GM21390 (cell line): ENCODE measurements at regions not wholly inside any gene's neighbourhood (a gene's known extent, or its start where the extent isn't known, plus 50 kb on each side); places are given as distances from the start of the nearest gene placed in this dataset.
"Not testable (repeated sequence)": the region's sequence is repeated elsewhere in the genome, so short reads cannot be mapped to it uniquely, and the experiment has no call there.

Source experiments
- ATAC-seq: cut with Tn5 transposase; IDR thresholded peaks from one replicate; pipeline ENCODE4 v1.9.1; 2021; ENCODE audit not compliant: unreplicated experiment

DNA sequence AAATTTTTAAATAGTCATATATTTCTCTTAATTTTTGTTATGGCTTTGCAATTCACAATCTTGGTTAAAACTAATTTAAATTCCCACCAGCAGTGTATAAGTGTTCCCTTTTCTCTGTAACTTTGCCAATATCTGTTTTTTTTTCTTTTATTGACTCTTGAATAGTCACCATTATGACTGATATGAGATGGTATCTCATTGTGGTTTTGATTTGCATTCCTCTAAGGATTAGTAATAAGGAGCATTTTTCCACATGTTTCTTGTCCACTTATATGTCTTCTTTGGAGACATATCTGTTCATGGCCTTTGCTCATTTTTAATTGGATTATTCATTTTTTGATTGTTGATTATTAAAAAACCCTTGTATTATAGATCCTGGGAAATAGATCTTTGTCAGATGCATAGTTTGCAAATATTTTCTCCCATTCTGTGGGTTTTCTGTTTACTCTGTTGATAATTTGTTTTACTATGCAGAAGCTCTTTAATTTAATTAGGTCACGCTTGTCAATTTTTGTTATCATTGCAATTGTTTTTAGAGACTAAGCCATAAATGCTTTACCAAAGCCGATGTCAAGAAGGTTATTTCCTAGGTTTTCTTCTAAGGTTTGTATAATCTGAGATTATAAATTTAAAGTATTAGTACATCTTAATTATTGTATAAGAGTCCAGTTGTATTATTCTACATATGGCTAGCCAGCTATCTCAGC lies 610.9 kb downstream of the CHSY3 start:
- ATAC-seq: no peak

DNA sequence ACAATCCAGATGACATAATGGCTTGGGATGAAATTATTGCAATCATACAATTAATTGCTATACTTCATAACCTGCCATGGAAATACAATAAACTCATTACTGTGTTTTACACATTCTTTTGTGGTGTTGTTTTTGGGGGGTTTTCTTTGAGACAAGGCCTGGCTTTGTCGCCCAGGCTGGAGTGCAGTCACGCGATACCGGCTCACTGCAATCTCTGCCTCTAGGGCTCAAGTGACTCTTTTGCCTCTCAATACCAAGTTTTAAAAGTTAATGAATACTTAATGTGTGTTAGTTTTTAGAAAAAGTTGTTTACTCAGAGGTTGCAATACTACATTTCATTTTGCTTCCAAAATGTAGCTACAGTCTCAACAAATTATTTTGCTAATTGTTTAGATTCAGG lies 598.4 kb downstream of the CHSY3 start:
- ATAC-seq: no peak

DNA sequence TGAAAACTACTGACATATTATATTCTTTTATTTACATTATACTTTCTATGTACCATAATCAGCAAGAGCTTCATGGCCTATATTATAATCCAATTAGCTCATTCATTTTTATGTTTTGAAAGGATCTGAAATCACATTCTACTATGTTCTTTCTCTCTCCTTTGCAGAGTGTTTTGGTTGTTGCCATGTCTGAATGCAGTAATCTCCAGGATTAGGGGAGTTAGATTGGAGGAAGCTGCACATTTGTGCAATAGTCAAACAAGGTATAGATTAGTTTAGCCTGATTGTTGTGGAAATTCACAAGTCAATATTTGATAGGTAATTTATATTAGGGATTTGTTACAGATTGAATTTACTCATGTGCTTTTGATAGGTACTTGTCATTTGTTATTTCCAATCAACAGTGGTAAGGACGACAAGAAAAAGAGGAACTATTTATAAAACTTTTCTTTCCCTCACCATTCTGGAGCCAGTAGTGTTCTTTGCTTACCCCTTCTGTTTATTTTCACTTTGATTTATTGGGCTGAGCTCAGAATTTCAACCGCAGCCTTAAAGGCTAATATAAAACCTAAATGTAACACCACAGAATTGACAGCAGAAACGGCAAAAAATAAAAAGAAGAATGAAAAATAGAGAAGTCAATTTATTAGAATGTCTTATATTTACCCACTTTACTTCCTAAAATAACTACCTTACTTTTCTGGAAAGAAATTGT lies 597.0 kb downstream of the CHSY3 start:
- ATAC-seq: no peak

GRCh38 chr5:130500495-130500894 lies 596.2 kb downstream of the CHSY3 start:
- ATAC-seq: not testable (repeated sequence)

DNA sequence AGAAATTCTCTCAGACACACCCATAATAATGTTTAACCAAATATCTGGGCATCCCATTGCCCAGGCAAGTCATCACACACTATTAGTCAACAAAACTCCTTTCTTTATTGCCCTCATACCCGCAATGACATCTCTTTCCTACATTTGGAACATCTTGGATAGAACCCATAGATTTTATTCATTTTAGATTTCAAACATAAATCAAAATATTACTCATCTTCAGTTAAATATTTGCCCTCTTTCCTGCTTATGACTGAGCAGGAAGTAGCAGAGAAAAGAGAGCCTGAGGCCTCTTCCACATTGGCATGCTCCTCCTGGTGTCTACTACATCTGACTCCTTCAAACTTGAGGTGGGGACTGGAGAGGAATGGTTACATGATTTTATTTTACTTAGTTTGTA lies 592.0 kb downstream of the CHSY3 start:
- ATAC-seq: no peak

GRCh38 chr5:130488252-130488651 lies 584.0 kb downstream of the CHSY3 start:
- no peak for ATAC-seq

- no peak for ATAC-seq
These were observed 575.0 kb downstream of the CHSY3 start for GRCh38 chr5:130479045-130479804.

GRCh38 chr5:130476325-130476724 lies 572.1 kb downstream of the CHSY3 start:
- ATAC-seq: no peak

DNA sequence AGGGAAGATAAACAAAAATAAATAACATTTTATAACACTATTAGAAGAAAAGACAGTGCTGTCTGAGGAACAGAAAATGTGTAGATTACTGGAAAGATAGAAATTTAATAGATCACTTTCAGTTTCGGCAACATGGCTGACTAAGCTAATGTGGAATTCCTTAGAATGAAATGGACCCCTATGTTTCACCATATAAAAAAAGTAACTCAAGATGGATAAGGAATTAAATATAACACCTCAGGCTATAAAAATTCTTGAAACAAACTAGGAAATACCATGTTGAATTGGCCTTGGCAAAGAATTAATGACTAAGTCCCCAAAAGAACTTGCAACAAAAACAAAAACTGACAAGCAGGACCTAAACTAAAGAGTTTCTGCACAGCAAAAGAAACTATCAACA lies 558.3 kb downstream of the CHSY3 start:
- ATAC-seq: no peak

DNA sequence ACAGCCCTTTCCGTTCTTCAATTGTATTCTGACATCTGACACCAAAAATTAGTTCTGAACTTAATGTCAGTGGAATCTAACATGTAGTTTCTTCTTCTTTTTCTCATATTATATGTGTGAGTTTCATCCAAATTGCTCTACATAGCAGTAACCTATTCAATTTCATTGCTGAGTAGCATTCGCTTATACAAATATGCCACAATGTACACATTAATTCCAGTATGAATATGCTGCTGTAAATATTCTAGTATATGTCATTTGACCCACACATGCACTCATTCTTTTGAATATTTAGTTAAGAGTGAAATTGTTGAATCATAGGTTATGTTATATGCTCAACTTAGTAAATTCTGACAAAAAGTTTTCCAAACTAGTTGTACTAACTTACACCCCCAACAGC lies 550.9 kb downstream of the CHSY3 start:
- ATAC-seq: no peak

- no peak for ATAC-seq
These were observed 548.5 kb downstream of the CHSY3 start for GRCh38 chr5:130452744-130453143.

DNA sequence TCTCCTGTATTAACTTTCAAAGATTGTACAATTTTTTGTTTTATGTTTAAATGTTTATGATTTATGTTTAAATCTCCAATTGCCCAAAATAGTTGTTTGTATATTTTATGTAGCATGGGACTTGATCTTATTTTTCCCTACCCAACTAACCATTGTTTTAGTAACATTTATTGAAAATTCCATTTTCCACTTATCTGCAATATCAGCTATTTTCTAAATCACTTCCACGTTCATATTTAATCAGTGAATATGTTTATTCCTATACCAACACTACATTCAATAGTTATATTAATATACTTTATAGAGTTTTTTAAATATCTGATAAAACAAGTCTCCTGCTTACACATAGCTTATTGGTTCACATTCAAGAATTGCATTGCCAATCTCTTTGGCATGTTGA lies 532.2 kb downstream of the CHSY3 start:
- ATAC-seq: no peak

GRCh38 chr5:130427222-130427955 lies 523.1 kb downstream of the CHSY3 start:
- ATAC-seq: no peak

GRCh38 chr5:130425424-130425823 lies 521.2 kb downstream of the CHSY3 start:
- no peak for ATAC-seq

DNA sequence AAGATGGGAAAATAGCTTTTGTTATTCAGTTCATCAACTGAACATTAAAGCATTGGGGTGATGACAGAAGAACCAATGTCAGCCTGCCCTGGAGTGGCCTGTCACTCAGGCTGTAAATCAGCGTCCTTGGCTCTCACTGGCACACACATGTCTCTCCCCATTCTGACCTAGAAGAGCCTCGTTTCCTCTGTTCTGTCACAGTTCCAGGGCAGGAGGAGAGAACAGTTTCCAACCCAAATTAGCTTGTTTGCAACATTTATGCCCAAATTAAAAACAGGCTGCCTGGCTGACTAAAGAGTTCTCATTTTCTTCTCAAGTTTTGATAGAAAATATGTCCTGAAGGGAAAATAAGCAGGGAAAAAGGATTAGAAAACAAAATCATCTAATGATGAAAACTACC lies 520.1 kb downstream of the CHSY3 start:
- no peak for ATAC-seq

- ATAC-seq: no peak
These were observed 498.6 kb downstream of the CHSY3 start for GRCh38 chr5:130402906-130403305.

- ATAC-seq: no peak
These were observed 495.8 kb downstream of the CHSY3 start for GRCh38 chr5:130400091-130400490.

DNA sequence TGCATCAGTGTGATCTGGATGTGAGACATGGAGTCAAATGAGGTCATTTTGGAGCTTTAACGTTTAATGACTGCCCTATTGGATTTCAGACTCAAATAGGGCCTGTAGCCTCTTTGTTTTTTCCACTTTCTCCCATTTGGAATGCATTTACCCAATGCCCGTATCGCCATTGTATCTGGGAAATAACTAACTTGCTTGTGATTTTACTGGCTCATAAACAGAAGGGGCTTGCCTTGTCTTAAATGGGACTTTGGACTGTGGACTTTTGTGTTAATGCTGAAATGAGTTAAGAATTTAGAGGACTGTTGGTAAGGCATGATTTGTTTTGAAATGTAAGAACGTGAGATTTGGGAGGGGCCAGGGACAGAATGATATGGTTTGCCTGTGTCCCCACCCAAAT lies 494.6 kb downstream of the CHSY3 start:
- no peak for ATAC-seq

DNA sequence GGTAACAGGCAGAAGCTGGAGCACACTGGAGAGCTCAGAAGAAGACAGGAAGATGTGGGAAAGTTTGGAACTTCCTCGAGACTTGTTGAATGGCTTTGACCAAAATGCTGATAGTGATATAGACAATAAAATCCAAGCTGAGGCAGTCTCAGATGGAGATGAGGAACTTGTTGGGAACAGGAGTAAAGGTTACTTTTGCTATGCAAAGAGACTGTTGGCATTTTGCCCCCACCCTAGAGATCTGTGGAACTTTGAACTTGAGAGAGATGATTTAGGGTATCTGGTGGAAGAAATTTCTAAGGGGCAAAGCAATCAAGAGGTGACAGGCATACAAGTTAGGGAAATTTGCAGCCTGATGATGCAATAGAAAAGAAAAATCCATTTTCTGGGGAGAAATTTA lies 493.5 kb downstream of the CHSY3 start:
- not testable (repeated sequence) for ATAC-seq

DNA sequence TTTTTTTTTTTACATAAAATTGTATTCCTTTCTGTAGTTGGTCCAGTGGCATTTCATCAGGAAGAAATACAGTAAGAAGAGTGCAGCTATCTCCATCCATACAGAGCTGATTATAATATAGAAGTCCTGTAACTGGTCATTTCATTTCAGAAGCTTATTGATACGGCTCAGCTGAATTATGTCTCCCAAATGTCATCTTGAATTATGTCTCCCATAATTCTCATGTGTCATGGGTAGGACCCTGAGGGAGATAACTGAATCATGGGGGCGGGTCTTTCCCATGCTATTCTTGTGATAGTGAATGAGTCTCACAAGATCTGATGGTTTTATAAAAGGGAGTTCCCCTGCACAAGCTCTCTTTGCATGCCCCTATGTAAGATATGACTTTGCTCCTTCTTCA lies 492.9 kb downstream of the CHSY3 start:
- no peak for ATAC-seq

DNA sequence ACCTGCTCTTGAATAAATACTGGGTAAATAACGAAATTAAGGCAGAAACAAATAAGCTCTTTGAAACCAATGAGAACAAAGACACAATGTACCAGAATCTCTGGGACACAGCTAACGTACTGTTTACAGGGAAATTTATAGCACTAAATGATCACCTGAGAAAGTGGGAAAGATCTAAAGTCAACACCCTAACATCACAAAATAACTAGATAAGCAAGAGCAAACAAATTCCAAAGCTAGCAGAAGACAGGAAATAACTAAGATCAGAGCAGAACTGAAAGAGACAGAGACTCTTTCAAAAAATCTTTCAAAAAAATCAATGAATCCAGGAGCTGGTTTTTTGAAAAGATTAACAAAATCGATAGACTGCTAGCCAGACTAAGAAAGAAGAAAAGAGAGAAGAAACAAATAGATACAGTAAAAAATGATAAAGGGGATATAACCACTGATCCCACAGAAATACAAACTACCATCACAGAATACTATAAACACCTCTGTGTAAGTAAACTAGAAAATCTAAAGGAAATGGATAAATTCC lies 487.5 kb downstream of the CHSY3 start:
- not testable (repeated sequence) for ATAC-seq
